Loucy (cell line): ENCODE measurements at regions not wholly inside any gene's neighbourhood (a gene's known extent, or its start where the extent isn't known, plus 50 kb on each side); places are given as distances from the start of the nearest gene placed in this dataset.
A peak's percentile ranks its signal among the peaks of the same experiment; 100 is the strongest.

Experiments
- H2AFZ ChIP-seq: fragments of 200-600 bp; sonication (generic); 2 replicates; pipeline ENCODE4 v1.6.0; 2016; ENCODE audit warnings: antibody characterized with exemption, mild to moderate bottlenecking, low read length, moderate library complexity
- H3F3A ChIP-seq: fragments of 200-600 bp; 2 replicates; pipeline ENCODE4 v1.6.0; 2016; ENCODE audit warnings: antibody characterized with exemption, low read depth, mild to moderate bottlenecking
- H3K27me3 ChIP-seq: fragments of 200-600 bp; sonication (generic); 2 replicates; pipeline ENCODE4 v1.6.1; 2014; ENCODE audit warnings: low read length, mild to moderate bottlenecking; ENCODE audit not compliant: insufficient read depth, poor library complexity, severe bottlenecking
- H3K36me3 ChIP-seq: fragments of 200-600 bp; sonication (generic); 2 replicates; pipeline ENCODE4 v1.6.1; 2016; ENCODE audit warnings: low read length; ENCODE audit not compliant: insufficient read depth
- H3K4me1 ChIP-seq: fragments of 200-600 bp; sonication (generic); 2 replicates; pipeline ENCODE4 v1.5.1; 2014; ENCODE audit warnings: low read length, mild to moderate bottlenecking; ENCODE audit not compliant: insufficient read depth, poor library complexity, severe bottlenecking
- H3K4me2 ChIP-seq: fragments of 200-600 bp; sonication (generic); 2 replicates; pipeline ENCODE4 v1.6.0; 2014; ENCODE audit warnings: antibody characterized with exemption, low read length, low read depth, mild to moderate bottlenecking; ENCODE audit not compliant: poor library complexity, severe bottlenecking
- H3K4me3 ChIP-seq: fragments of 200-600 bp; sonication (generic); 2 replicates; pipeline ENCODE4 v1.5.1; 2014; ENCODE audit warnings: low read length, mild to moderate bottlenecking, mixed read lengths; ENCODE audit not compliant: poor library complexity, severe bottlenecking
- H3K79me2 ChIP-seq: fragments of 200-600 bp; sonication (generic); 2 replicates; pipeline ENCODE4 v1.6.1; 2014; ENCODE audit warnings: low read length; ENCODE audit not compliant: insufficient read depth
- H3K9ac ChIP-seq: fragments of 200-600 bp; sonication (generic); 2 replicates; pipeline ENCODE4 v1.6.0; 2014; ENCODE audit warnings: mild to moderate bottlenecking, low read depth, low read length, moderate library complexity; ENCODE audit not compliant: poor library complexity, severe bottlenecking
- H3K9me2 ChIP-seq: fragments of 200-600 bp; sonication (generic); replicated peaks from 2 replicates; pipeline ENCODE4 v1.6.1; 2016; ENCODE audit warnings: low read depth, low read length, mixed read lengths
- H3K9me3 ChIP-seq: fragments of 200-600 bp; sonication (generic); 2 replicates; pipeline ENCODE4 v1.6.1; 2014; ENCODE audit warnings: mild to moderate bottlenecking, antibody characterized with exemption, low read length, low read depth; ENCODE audit not compliant: insufficient read depth
- H4K20me1 ChIP-seq: fragments of 200-600 bp; sonication (generic); 2 replicates; pipeline ENCODE4 v1.6.0; 2014; ENCODE audit warnings: antibody characterized with exemption, low read length, mild to moderate bottlenecking; ENCODE audit not compliant: insufficient read depth, poor library complexity, severe bottlenecking
- EZH2phosphoT487 ChIP-seq: fragments of 200-600 bp; IDR thresholded peaks from 2 replicates; pipeline ENCODE4 v1.6.1; 2018; ENCODE audit warnings: antibody characterized with exemption, mild to moderate bottlenecking, moderate library complexity, borderline replicate concordance
- TF ChIP-seq, protein P1 (sequence below): fragments of 200-600 bp; sonication (generic); conservative IDR thresholded peaks from 2 replicates; pipeline ENCODE4 v1.5.1; 2014; ENCODE audit warnings: mild to moderate bottlenecking, antibody characterized with exemption, low read length

DNA sequence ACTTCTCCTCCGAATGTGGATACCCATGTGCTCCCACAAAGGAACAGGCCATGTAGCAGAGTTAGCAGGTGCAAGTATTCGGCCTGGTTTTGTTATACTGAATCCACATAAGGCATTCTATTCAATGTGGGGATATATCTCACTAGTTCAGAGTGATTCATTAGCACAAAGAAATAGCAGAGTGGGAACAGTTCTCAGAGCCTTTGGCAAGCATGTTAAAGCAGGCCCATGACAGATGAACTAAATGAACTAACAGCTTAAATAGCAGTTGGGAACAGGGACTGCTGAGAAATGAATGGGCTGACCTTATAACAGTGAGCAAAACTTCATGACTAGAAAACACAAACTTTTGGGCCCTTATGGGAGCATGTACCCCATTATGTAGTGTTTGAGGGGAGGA, 352.0 kb downstream of the FLRT2 start:
- H3K9me3 ChIP-seq = no peaks in the 10 kb centered on the region
- peaks cover 19% of the 10 kb centered on the region for H3K4me1 ChIP-seq
- no peak overlapping the region for H3K4me3 ChIP-seq
- TF ChIP-seq, protein P1, sequence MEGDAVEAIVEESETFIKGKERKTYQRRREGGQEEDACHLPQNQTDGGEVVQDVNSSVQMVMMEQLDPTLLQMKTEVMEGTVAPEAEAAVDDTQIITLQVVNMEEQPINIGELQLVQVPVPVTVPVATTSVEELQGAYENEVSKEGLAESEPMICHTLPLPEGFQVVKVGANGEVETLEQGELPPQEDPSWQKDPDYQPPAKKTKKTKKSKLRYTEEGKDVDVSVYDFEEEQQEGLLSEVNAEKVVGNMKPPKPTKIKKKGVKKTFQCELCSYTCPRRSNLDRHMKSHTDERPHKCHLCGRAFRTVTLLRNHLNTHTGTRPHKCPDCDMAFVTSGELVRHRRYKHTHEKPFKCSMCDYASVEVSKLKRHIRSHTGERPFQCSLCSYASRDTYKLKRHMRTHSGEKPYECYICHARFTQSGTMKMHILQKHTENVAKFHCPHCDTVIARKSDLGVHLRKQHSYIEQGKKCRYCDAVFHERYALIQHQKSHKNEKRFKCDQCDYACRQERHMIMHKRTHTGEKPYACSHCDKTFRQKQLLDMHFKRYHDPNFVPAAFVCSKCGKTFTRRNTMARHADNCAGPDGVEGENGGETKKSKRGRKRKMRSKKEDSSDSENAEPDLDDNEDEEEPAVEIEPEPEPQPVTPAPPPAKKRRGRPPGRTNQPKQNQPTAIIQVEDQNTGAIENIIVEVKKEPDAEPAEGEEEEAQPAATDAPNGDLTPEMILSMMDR = no peak
- TF ChIP-seq EZH2phosphoT487 = no peak
- H2AFZ ChIP-seq = 0 out of 2 replicates have a peak overlapping the region, but pooled peaks have one; percentile 12
- H3K9me2 ChIP-seq = no peaks in the 10 kb centered on the region
- H3K4me2 ChIP-seq = no peak overlapping the region
- H3K36me3 ChIP-seq = no peaks in the 10 kb centered on the region
- H3K27me3 ChIP-seq = no peaks in the 10 kb centered on the region
- H3K9ac ChIP-seq = no peak overlapping the region
- H3F3A ChIP-seq = no peaks in the 10 kb centered on the region
- H4K20me1 ChIP-seq = no peaks in the 10 kb centered on the region
- H3K79me2 ChIP-seq = no peaks in the 10 kb centered on the region

DNA sequence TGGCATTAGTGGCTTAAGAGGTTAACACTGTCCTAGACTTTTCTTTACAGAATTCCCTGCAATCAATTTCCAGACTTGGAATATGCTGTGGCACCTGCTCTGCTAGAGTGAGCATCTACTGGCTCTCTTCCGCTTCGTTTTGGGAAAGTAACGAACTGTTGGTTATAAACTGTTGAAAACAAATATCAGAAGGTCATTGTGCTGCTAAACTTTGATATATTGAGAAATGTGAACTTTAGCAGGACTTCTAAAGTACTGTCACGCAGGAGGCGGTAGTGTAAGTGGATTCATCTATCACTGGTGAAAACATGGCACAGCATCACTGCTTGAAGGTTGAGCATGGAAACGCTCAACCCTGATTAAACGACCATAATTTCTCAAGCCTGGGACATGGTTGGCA, 348.9 kb downstream of the FLRT2 start:
- no peak overlapping the region for H3K9ac ChIP-seq
- H2AFZ ChIP-seq = no peak overlapping the region
- no peaks in the 10 kb centered on the region for H3F3A ChIP-seq
- H3K36me3 ChIP-seq = no peaks in the 10 kb centered on the region
- no peaks in the 10 kb centered on the region for H4K20me1 ChIP-seq
- no peaks in the 10 kb centered on the region for H3K79me2 ChIP-seq
- H3K4me2 ChIP-seq = no peak overlapping the region
- TF ChIP-seq, protein P1 = no peak
- TF ChIP-seq EZH2phosphoT487 = no peak
- no peaks in the 10 kb centered on the region for H3K9me3 ChIP-seq
- no peaks in the 10 kb centered on the region for H3K9me2 ChIP-seq
- H3K4me3 ChIP-seq = no peak overlapping the region
- H3K4me1 ChIP-seq = peaks cover 19% of the 10 kb centered on the region
- H3K27me3 ChIP-seq = no peaks in the 10 kb centered on the region

DNA sequence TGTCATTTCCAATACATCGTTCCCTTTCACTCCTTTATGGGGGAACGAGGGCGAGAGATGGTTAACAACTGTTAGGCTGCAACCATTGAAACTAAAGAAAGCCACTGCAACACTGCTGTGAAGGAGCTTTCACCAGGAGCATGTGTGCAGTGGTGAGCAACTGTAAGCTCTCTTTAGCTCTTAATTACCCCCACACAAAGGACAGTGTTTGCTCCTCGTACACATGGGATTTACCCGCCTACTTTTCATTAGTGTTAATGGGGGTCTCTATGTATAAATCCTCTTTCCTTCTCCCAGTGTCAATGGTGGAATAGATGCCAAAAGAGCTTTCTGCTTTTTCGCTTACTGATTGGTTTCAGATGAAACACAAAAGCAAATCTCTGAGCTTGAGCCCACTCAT, 343.1 kb downstream of the FLRT2 start:
- Histone ChIP-seq H3K4me2 (no peak overlapping the region), H4K20me1 (no peaks in the 10 kb centered on the region), H3K79me2 (no peaks in the 10 kb centered on the region), H3K27me3 (no peaks in the 10 kb centered on the region), H3K36me3 (no peaks in the 10 kb centered on the region), H3K4me1 (no peaks in the 10 kb centered on the region), H3K9me3 (no peaks in the 10 kb centered on the region), H3K9me2 (no peaks in the 10 kb centered on the region), H3K9ac (no peak overlapping the region), H3K4me3 (no peak overlapping the region), H3F3A (no peaks in the 10 kb centered on the region), H2AFZ (no peak overlapping the region)
- TF ChIP-seq EZH2phosphoT487 = no peak
- TF ChIP-seq, protein P1 = no peak
